HUES48 (cell line): ENCODE measurements at regions not wholly inside any gene's neighbourhood (a gene's known extent, or its start where the extent isn't known, plus 50 kb on each side); places are given as distances from the start of the nearest gene placed in this dataset.
"Not testable (repeated sequence)": the region's sequence is repeated elsewhere in the genome, so short reads cannot be mapped to it uniquely, and the experiment has no call there.

Experiments
- H3K27ac ChIP-seq: one replicate; pipeline ENCODE4 v1.7.0; 2013; ENCODE audit warnings: low read depth, low read length, inconsistent platforms
- H3K27me3 ChIP-seq: 2 replicates; pipeline ENCODE4 v1.6.1; 2013; ENCODE audit warnings: mild to moderate bottlenecking, low read length; ENCODE audit not compliant: control insufficient read depth, insufficient read depth
- H3K36me3 ChIP-seq: 2 replicates; pipeline ENCODE4 v1.6.1; 2013; ENCODE audit warnings: low read length; ENCODE audit not compliant: control insufficient read depth, insufficient read depth
- H3K4me1 ChIP-seq: 2 replicates; pipeline ENCODE4 v1.6.1; 2013; ENCODE audit warnings: mild to moderate bottlenecking, low read length; ENCODE audit not compliant: control insufficient read depth, insufficient read depth
- H3K4me3 ChIP-seq: 2 replicates; pipeline ENCODE4 v1.5.1; 2013; ENCODE audit warnings: mild to moderate bottlenecking, low read depth, low read length
- H3K9ac ChIP-seq: 2 replicates; pipeline ENCODE4 v1.6.1; 2013; ENCODE audit warnings: mild to moderate bottlenecking, low read depth, low read length, moderate library complexity
- H3K9me3 ChIP-seq: 2 replicates; pipeline ENCODE4 v1.6.1; 2013; ENCODE audit warnings: low read length; ENCODE audit not compliant: control insufficient read depth, insufficient read depth

GRCh38 chr1:29414086-29414485 lies 177.8 kb downstream of the PTPRU start:
- H3K9ac ChIP-seq: no peak overlapping the region
- no peaks in the 10 kb centered on the region for H3K27me3 ChIP-seq
- no peak overlapping the region for H3K27ac ChIP-seq
- H3K4me3 ChIP-seq: no peak overlapping the region
- no peaks in the 10 kb centered on the region for H3K9me3 ChIP-seq
- no peaks in the 10 kb centered on the region for H3K36me3 ChIP-seq
- peaks cover 4% of the 10 kb centered on the region for H3K4me1 ChIP-seq

- peaks cover 4% of the 10 kb centered on the region for H3K4me1 ChIP-seq
- no peak overlapping the region for H3K4me3 ChIP-seq
- H3K27me3 ChIP-seq: no peaks in the 10 kb centered on the region
- no peak overlapping the region for H3K9ac ChIP-seq
- no peaks in the 10 kb centered on the region for H3K36me3 ChIP-seq
- H3K9me3 ChIP-seq: no peaks in the 10 kb centered on the region
- no peak overlapping the region for H3K27ac ChIP-seq
Measured at GRCh38 chr1:29413661-29414060, 177.3 kb downstream of the PTPRU start.

GRCh38 chr1:29412591-29412990 lies 176.3 kb downstream of the PTPRU start:
- peaks cover 4% of the 10 kb centered on the region for H3K4me1 ChIP-seq
- no peaks in the 10 kb centered on the region for H3K9me3 ChIP-seq
- no peak overlapping the region for H3K27ac ChIP-seq
- H3K36me3 ChIP-seq: no peaks in the 10 kb centered on the region
- H3K9ac ChIP-seq: no peak overlapping the region
- H3K27me3 ChIP-seq: no peaks in the 10 kb centered on the region
- no peak overlapping the region for H3K4me3 ChIP-seq

- no peaks in the 10 kb centered on the region for H3K4me1 ChIP-seq
- H3K9me3 ChIP-seq: 0 out of 2 replicates have a peak, but pooled peaks cover 1% of the 10 kb centered on the region
- no peak overlapping the region for H3K4me3 ChIP-seq
- H3K36me3 ChIP-seq: no peaks in the 10 kb centered on the region
- no peaks in the 10 kb centered on the region for H3K27me3 ChIP-seq
- no peak overlapping the region for H3K9ac ChIP-seq
- H3K27ac ChIP-seq: no peak overlapping the region
Measured at GRCh38 chr1:29410476-29410875, 174.2 kb downstream of the PTPRU start.

GRCh38 chr1:29409616-29410015 lies 173.3 kb downstream of the PTPRU start:
- Histone ChIP-seq H3K27me3 (no peaks in the 10 kb centered on the region), H3K36me3 (no peaks in the 10 kb centered on the region), H3K4me1 (no peaks in the 10 kb centered on the region)

GRCh38 chr1:29408831-29409605 lies 172.7 kb downstream of the PTPRU start:
- no peak overlapping the region for H3K4me3 ChIP-seq
- H3K9me3 ChIP-seq: 0 out of 2 replicates have a peak, but pooled peaks cover 5% of the 10 kb centered on the region
- H3K36me3 ChIP-seq: no peaks in the 10 kb centered on the region
- no peak overlapping the region for H3K9ac ChIP-seq
- no peaks in the 10 kb centered on the region for H3K27me3 ChIP-seq
- no peak overlapping the region for H3K27ac ChIP-seq
- H3K4me1 ChIP-seq: no peaks in the 10 kb centered on the region

More at GRCh38 chr1:29409616-29410015, 173.3 kb downstream of the PTPRU start:
- no peak overlapping the region for H3K4me3 ChIP-seq
- H3K27ac ChIP-seq: no peak overlapping the region
- H3K9me3 ChIP-seq: 0 out of 2 replicates have a peak, but pooled peaks cover 5% of the 10 kb centered on the region
- H3K9ac ChIP-seq: no peak overlapping the region

GRCh38 chr1:29406814-29407213 lies 170.5 kb downstream of the PTPRU start:
- H3K9ac ChIP-seq: no peak overlapping the region
- no peaks in the 10 kb centered on the region for H3K27me3 ChIP-seq
- H3K36me3 ChIP-seq: no peaks in the 10 kb centered on the region
- no peak overlapping the region for H3K27ac ChIP-seq
- H3K4me1 ChIP-seq: no peaks in the 10 kb centered on the region
- H3K9me3 ChIP-seq: 0 out of 2 replicates have a peak, but pooled peaks cover 5% of the 10 kb centered on the region
- no peak overlapping the region for H3K4me3 ChIP-seq

GRCh38 chr1:29400203-29400602 lies 163.9 kb downstream of the PTPRU start:
- H3K27me3 ChIP-seq, H3K9me3 ChIP-seq, H3K9ac ChIP-seq, H3K4me1 ChIP-seq, H3K36me3 ChIP-seq, H3K27ac ChIP-seq, H3K4me3 ChIP-seq: not testable (repeated sequence)

GRCh38 chr1:29399465-29399864 lies 163.1 kb downstream of the PTPRU start:
- H3K4me1 ChIP-seq: no peaks in the 10 kb centered on the region

GRCh38 chr1:29398431-29398830 lies 162.1 kb downstream of the PTPRU start:
- H3K4me1 ChIP-seq: no peaks in the 10 kb centered on the region
- H3K27me3 ChIP-seq: no peaks in the 10 kb centered on the region
- no peaks in the 10 kb centered on the region for H3K9me3 ChIP-seq
- H3K4me3 ChIP-seq: no peak overlapping the region
- no peaks in the 10 kb centered on the region for H3K36me3 ChIP-seq
- H3K27ac ChIP-seq: no peak overlapping the region
- no peak overlapping the region for H3K9ac ChIP-seq

More at GRCh38 chr1:29399465-29399864, 163.1 kb downstream of the PTPRU start:
- Histone ChIP-seq H3K36me3 (no peaks in the 10 kb centered on the region), H3K4me3 (no peak overlapping the region), H3K9me3 (no peaks in the 10 kb centered on the region), H3K27ac (no peak overlapping the region), H3K27me3 (no peaks in the 10 kb centered on the region), H3K9ac (no peak overlapping the region)

GRCh38 chr1:29397981-29398380 lies 161.7 kb downstream of the PTPRU start:
- Histone ChIP-seq H3K9me3 (no peaks in the 10 kb centered on the region), H3K4me1 (no peaks in the 10 kb centered on the region), H3K4me3 (no peak overlapping the region), H3K36me3 (no peaks in the 10 kb centered on the region), H3K27me3 (no peaks in the 10 kb centered on the region), H3K9ac (no peak overlapping the region), H3K27ac (no peak overlapping the region)
